Lower lobe of right lung (tissue), 2 donors: ENCODE measurements at regions not wholly inside any gene's neighbourhood (a gene's known extent, or its start where the extent isn't known, plus 50 kb on each side); places are given as distances from the start of the nearest gene placed in this dataset.

Experiments
- ATAC-seq, 2 donors: fragments of 200-7000 bp; cut with Tn5 transposase; one replicate each; pipeline ENCODE4 v1.9.1; 2020 to 2022; ENCODE audit warnings: mild to moderate bottlenecking in 2 of 2, moderate library complexity in 2 of 2
- DNase-seq: peaks from one replicate; pipeline ENCODE4 v3.0.0-alpha.2; 2020
- H3K27ac ChIP-seq: fragments of 200-600 bp; one replicate; pipeline ENCODE4 v1.8.0; 2022
- H3K27me3 ChIP-seq: fragments of 200-600 bp; one replicate; pipeline ENCODE4 v1.8.0; 2022; ENCODE audit warnings: low read depth
- H3K36me3 ChIP-seq: fragments of 200-600 bp; one replicate; pipeline ENCODE4 v1.8.0; 2022; ENCODE audit warnings: mild to moderate bottlenecking
- H3K4me1 ChIP-seq: fragments of 200-600 bp; one replicate; pipeline ENCODE4 v1.8.0; 2022
- H3K4me3 ChIP-seq: fragments of 200-600 bp; one replicate; pipeline ENCODE4 v1.8.0; 2022; ENCODE audit warnings: mild to moderate bottlenecking
- H3K9me3 ChIP-seq: fragments of 200-600 bp; one replicate; pipeline ENCODE4 v1.8.0; 2022
- CTCF ChIP-seq: fragments of 200-600 bp; IDR thresholded peaks from one replicate; pipeline ENCODE4 v1.8.0; 2022; ENCODE audit warnings: antibody characterized with exemption, mild to moderate bottlenecking
- intact Hi-C: fragments of 100-400 bp; cut with DNase I; formaldehyde crosslinking; loops from one replicate; pipeline ENCODE4 v1.11.0; 2022
- donor health status: DM: no; HTN: yes; CAD: no; lungs with severe emphysema.

- no peak overlapping the region for H3K4me3 ChIP-seq
- H3K36me3 ChIP-seq: no peaks in the 10 kb centered on the region
- DNase-seq: no peak
- no peak for TF ChIP-seq CTCF
- intact Hi-C loops: no loop called here
- H3K27me3 ChIP-seq: no peaks in the 10 kb centered on the region
- no peak overlapping the region for H3K27ac ChIP-seq
- H3K4me1 ChIP-seq: no peaks in the 10 kb centered on the region
- no peaks in the 10 kb centered on the region for H3K9me3 ChIP-seq
- ATAC-seq: no peak
These were observed 194.7 kb downstream of the BCL11B start for GRCh38 chr14:99077076-99077843.

DNA sequence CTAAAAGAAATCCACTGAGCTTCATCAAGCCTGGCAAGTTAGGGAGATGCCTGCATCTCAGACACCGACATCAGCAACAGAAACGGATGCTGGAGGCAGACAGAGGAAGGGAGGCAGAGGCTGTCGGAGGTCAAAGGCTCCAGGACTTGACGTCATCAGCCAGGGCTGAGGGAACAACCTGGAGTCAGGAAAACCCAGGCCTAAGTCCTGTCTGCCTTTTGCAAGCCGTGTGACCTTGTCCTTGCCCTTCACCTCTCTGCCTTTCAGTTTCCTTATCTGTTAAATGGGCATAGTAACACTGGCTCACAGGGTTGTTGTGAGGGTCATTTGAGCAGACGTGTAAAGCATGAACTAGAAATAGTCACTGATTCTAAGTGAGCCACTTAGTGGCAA, 194.2 kb downstream of the BCL11B start:
- no peaks in the 10 kb centered on the region for H3K36me3 ChIP-seq
- ATAC-seq (no peak), DNase-seq (no peak)
- H3K27ac ChIP-seq: no peak overlapping the region
- no peaks in the 10 kb centered on the region for H3K9me3 ChIP-seq
- H3K27me3 ChIP-seq: no peaks in the 10 kb centered on the region
- no peaks in the 10 kb centered on the region for H3K4me1 ChIP-seq
- intact Hi-C loops: no loop called here
- no peak overlapping the region for H3K4me3 ChIP-seq
- no peak for TF ChIP-seq CTCF

DNA sequence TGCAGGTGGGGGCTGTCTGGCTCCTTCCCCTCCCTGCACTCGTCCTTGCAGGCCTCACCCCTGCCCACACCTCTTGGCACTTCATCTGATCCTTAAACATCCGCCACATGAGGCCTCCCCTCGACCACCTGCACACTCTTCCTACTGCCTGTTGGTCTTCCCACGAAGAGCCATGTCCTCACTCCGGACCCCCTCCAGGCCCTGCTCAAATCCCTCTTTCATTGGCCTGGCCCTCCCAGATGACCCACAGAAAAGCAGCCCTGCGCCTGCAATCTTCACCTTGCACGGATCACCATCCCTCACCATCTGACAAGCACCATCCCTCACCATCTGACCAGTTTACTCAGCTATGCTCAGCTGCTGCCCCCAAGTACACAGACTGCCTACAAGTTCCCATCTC, 193.6 kb downstream of the BCL11B start:
- no peaks in the 10 kb centered on the region for H3K4me1 ChIP-seq
- no peak overlapping the region for H3K4me3 ChIP-seq
- no peaks in the 10 kb centered on the region for H3K36me3 ChIP-seq
- DNase-seq (no peak), ATAC-seq (no peak)
- no peaks in the 10 kb centered on the region for H3K27me3 ChIP-seq
- H3K27ac ChIP-seq: no peak overlapping the region
- H3K9me3 ChIP-seq: no peaks in the 10 kb centered on the region
- intact Hi-C loops: no loop called here
- TF ChIP-seq CTCF: no peak

- no peaks in the 10 kb centered on the region for H3K4me1 ChIP-seq
- no peak overlapping the region for H3K4me3 ChIP-seq
- H3K27me3 ChIP-seq: no peaks in the 10 kb centered on the region
- DNase-seq (no peak), ATAC-seq (no peak)
- H3K36me3 ChIP-seq: no peaks in the 10 kb centered on the region
- intact Hi-C loops: no loop called here
- H3K9me3 ChIP-seq: no peaks in the 10 kb centered on the region
- no peak for TF ChIP-seq CTCF
- H3K27ac ChIP-seq: no peak overlapping the region
These were observed 192.8 kb downstream of the BCL11B start for GRCh38 chr14:99079061-99079727.

GRCh38 chr14:99080306-99080705, 191.7 kb downstream of the BCL11B start:
- ATAC-seq (no peak), DNase-seq (no peak)
- intact Hi-C loops: no loop called here

More at GRCh38 chr14:99080306-99080705, 191.7 kb downstream of the BCL11B start:
- no peak for TF ChIP-seq CTCF
- Histone ChIP-seq H3K27me3 (no peaks in the 10 kb centered on the region), H3K4me3 (no peak overlapping the region), H3K4me1 (no peaks in the 10 kb centered on the region), H3K36me3 (no peaks in the 10 kb centered on the region), H3K9me3 (no peaks in the 10 kb centered on the region), H3K27ac (no peak overlapping the region)
